ENCODE measurements at regions not wholly inside any gene's neighbourhood (a gene's known extent, or its start where the extent isn't known, plus 50 kb on each side); places are given as distances from the start of the nearest gene placed in this dataset.
"Not testable (repeated sequence)": the region's sequence is repeated elsewhere in the genome, so short reads cannot be mapped to it uniquely, and the experiment has no call there.

- no peak for DNase-seq (ENCODE audit: low read depth)
Measured at GRCh38 chr15:25067725-25068309, 113.0 kb downstream of the SNRPN start.

- no peak for DNase-seq (ENCODE audit: low read depth)
Measured at GRCh38 chr15:25068696-25069095, 113.9 kb downstream of the SNRPN start.

DNA sequence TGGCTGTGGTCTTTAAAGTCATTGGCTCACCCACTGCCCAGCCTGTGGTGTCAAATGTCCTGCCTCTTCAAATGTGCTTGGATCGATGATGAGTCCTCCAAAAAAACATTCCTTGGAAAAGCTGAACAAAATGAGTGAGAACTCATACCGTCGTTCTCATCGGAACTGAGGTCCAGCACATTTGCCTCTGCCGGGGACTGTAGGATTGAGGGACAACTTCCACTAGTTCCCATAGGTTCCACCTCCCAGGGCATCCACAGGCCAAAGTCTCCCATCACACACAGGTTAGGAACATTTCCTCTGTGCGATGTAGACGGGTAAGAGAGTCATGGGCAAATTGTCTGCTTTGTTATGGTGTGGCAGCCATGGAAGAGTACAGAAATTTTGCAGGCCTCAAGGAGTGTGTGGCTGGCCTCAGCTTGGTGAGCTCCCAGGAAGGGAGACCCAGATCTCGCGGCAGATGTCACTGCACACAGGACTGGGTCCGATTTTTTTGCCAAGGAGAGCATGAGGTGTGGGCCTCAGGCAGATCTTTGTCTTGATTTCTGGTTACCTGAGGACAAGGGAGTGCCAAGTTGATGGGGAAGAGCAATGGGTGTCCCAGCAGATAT lies 115.7 kb downstream of the SNRPN start:
- DNase-seq (ENCODE audit: low read depth), result no peak

- no peak for DNase-seq (ENCODE audit: low read depth)
Measured at GRCh38 chr15:25072857-25073476, 118.2 kb downstream of the SNRPN start.

DNA sequence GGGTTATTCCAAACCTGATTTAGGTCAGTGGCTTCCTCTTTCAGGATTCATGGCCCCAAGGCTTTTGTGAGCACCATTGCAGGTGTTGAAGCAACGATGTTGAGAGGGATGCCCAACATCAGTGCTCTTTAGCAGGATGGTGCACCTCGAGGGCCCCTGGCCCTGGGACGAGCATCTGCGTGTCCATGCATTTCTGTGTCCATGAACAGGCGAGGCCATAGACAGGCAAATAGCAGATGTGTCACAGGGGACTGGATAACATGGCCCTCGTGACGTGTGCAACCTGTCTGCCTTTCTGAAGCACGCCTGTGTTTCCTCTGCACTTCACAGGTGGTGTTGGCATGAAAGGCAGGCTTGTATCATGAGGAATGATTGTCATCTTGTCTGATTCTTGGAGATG lies 132.3 kb downstream of the SNRPN start:
- DNase-seq (ENCODE audit: low read depth), result no peak

DNA sequence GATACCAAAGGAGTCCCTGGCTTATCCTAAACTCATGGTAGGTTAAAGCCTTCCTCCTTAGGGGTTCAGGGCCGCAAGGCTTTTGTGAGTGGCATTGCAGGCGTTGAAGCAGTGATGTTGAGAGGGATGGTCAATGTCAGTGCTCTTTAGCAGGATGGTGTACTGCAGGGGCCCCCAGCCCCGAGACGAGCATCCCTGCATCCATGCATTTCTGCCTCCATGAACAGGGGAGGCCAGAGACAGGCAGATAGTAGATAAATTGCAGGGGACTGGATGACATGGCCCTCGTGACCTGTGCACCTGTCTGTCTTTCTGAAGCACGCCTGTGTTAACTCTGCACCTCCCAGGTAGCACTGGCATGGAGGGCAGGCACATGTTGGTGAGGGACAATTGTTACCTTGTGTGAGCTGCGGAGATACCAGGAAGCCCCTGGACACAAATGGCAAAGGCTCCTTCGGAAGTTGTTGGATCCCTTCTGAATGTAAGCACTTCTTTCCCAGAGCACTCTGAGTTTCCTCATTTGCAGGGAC lies 133.5 kb downstream of the SNRPN start:
- DNase-seq (ENCODE audit: low read depth), result no peak

DNA sequence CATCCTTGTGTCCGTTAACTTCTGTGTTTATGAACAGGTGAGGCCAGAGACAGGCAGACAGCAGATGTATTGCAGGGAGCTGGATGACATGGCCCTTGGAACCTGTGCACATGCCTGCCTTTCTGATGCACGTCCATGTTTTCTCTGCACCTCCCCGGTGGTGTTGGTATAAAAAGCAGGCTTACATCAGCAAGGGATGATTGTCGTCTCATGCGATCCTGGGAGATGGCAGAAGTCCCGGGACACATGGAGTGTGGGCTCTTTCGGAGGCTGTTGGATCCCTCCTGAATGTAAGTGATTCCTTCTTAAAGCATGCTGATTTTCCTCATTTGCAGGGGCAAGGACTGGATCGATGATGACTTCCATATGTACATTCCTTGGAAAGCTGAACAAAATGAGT lies 134.8 kb downstream of the SNRPN start:
- DNase-seq (ENCODE audit: low read depth), result no peak

GRCh38 chr15:25090073-25090733 lies 135.4 kb downstream of the SNRPN start:
- no peak for DNase-seq (ENCODE audit: low read depth)

DNA sequence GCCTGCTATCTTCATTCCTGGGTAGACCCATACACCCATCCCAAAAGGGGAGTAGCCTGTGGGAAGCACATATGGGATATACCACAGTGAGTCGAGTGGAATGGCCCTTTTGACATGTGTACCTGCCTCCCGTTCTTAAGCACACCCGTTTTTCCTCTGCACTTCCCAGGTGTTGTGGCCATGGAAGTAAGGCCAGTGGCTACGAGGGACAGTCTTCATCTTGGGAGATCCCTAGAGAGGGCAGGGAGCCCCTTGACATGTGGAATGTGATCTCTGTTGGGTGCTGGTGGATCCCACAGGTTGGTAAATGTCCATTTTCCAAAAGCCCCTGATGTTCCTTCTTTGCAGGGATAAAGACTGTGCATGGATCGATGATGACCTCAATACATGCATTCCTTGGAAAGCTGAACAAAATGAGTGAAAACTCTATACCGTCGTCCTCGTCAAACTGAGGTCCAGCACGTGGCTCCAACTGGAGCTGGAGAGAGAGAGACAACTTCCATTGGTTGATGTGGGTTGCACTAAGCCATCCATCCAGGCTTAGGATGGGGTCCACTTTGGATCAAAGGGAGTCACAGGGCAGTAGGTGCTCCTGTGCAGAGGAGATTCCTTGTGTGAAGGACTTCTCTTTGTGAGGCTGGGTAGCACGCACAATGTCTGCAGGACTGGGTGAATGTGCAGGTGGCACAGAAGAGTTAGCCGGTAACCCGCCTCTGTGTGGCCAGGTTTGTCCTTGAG lies 136.8 kb downstream of the SNRPN start:
- no peak for DNase-seq (ENCODE audit: low read depth)

- DNase-seq (ENCODE audit: low read depth), result peak; percentile 49
Measured at GRCh38 chr15:25092661-25093060, 137.9 kb downstream of the SNRPN start.

- DNase-seq (ENCODE audit: low read depth), result no peak
Measured at GRCh38 chr15:25093455-25094029, 138.8 kb downstream of the SNRPN start.

DNA sequence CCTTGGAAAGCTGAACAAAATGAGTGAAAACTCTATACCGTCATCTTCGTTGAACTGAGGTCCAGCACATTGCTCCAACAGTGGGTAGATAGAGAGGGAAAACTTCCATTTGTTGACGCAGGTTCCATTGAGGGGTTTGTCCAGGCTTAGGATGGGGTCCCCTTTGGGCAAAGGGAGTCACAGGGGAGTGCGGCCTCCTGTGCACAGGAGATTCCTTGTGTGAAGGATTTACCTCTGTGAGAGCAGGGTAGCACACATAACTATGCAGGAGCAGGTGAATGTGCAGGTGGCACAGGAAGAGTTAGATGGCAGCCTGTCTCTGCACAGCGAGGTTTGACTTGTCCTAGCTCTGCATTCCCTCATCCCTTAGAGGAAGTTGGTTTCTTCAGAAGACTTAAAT lies 139.3 kb downstream of the SNRPN start:
- DNase-seq (ENCODE audit: low read depth), result no peak

GRCh38 chr15:25094519-25094918 lies 139.7 kb downstream of the SNRPN start:
- DNase-seq (ENCODE audit: low read depth), result no peak

DNA sequence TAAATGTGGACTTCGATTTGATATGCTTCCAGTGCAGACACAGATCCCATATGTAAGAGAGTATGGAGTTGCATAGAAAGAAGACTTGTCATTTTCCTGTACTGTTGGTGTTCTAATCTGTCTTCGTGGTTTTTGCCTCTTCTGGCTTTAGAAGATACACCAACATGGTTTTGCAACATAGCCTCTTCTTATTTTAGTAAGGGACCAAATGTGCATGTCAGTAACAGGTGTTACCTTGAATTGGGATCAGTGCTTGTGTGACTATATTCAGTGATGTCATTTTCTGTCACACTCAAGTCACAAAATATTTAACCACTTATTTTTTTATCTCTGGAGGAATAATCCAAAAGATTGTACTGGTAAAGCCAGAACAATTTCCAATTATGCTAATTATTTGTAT lies 140.4 kb downstream of the SNRPN start:
- DNase-seq (ENCODE audit: low read depth), result no peak

GRCh38 chr15:25099966-25100365 lies 145.2 kb downstream of the SNRPN start:
- DNase-seq (ENCODE audit: low read depth), result not testable (repeated sequence)

- no peak for DNase-seq (ENCODE audit: low read depth)
Measured at GRCh38 chr15:25106209-25106608, 151.4 kb downstream of the SNRPN start.

- DNase-seq (ENCODE audit: low read depth), result no peak
Measured at GRCh38 chr15:25133804-25134203, 179.0 kb downstream of the SNRPN start.

- no peak for DNase-seq (ENCODE audit: low read depth)
Measured at GRCh38 chr15:25134546-25134945, 179.8 kb downstream of the SNRPN start.

GRCh38 chr15:25136119-25136518 lies 181.3 kb downstream of the SNRPN start:
- DNase-seq (ENCODE audit: low read depth), result peak; percentile 20

DNA sequence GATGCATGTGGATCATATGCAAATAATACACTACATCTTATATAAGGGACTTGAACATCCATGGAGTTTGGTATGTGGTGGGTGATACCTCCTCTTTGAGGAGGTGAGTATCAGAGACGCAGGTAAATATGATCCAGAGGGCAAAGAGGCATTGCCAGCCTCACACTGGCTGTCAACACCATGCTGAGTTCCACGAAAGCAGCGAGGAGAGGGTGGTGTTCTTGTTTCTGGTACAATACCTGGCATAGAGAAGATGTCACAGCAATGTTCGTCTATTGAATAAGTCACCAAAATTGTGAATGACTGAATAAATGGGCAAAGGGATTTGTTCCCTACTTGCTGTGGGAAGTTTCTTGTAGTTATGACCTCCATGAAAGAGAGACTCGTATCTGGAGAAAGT lies 182.2 kb downstream of the SNRPN start:
- DNase-seq (ENCODE audit: low read depth), result no peak

GRCh38 chr15:25169318-25169717 lies 214.5 kb downstream of the SNRPN start:
- no peak for DNase-seq (ENCODE audit: low read depth)
